ENCODE measurements at regions not wholly inside any gene's neighbourhood (a gene's known extent, or its start where the extent isn't known, plus 50 kb on each side); places are given as distances from the start of the nearest gene placed in this dataset.

GRCh38 chr9:17859987-17860386, 281.1 kb downstream of the SH3GL2 start:
- no peak for TF ChIP-seq CTCF (IDR thresholded peaks at IDR 0.05; ENCODE audit: low read depth, low read length, missing control alignments)
- in situ Hi-C loops (cut with HindIII; ENCODE audit: low sequenced_read_pairs) = no loop called here
- no peak for DNase-seq (ENCODE audit: low read depth)
- H3K4me3 ChIP-seq (ENCODE audit: low read depth, low read length) = no peak overlapping the region

GRCh38 chr9:17862101-17862500, 283.2 kb downstream of the SH3GL2 start:
- H3K4me3 ChIP-seq (ENCODE audit: low read depth, low read length) = no peak overlapping the region
- TF ChIP-seq CTCF (IDR thresholded peaks at IDR 0.05; ENCODE audit: low read depth, low read length, missing control alignments) = no peak
- in situ Hi-C loops (cut with HindIII; ENCODE audit: low sequenced_read_pairs) = no loop called here
- DNase-seq (ENCODE audit: low read depth) = no peak

GRCh38 chr9:17862629-17863028, 283.8 kb downstream of the SH3GL2 start:
- DNase-seq (ENCODE audit: low read depth) = no peak
- in situ Hi-C loops (cut with HindIII; ENCODE audit: low sequenced_read_pairs) = no loop called here
- H3K4me3 ChIP-seq (ENCODE audit: low read depth, low read length) = no peak overlapping the region
- no peak for TF ChIP-seq CTCF (IDR thresholded peaks at IDR 0.05; ENCODE audit: low read depth, low read length, missing control alignments)

- no peak for TF ChIP-seq CTCF (IDR thresholded peaks at IDR 0.05; ENCODE audit: low read depth, low read length, missing control alignments)
These were observed 284.5 kb downstream of the SH3GL2 start for GRCh38 chr9:17863213-17863883.

GRCh38 chr9:17863924-17864323, 285.1 kb downstream of the SH3GL2 start:
- TF ChIP-seq CTCF (IDR thresholded peaks at IDR 0.05; ENCODE audit: low read depth, low read length, missing control alignments) = no peak
- H3K4me3 ChIP-seq (ENCODE audit: low read depth, low read length) = no peak overlapping the region
- in situ Hi-C loops (cut with HindIII; ENCODE audit: low sequenced_read_pairs) = no loop called here
- DNase-seq (ENCODE audit: low read depth) = no peak

More at GRCh38 chr9:17863213-17863883, 284.5 kb downstream of the SH3GL2 start:
- no peak overlapping the region for H3K4me3 ChIP-seq (ENCODE audit: low read depth, low read length)
- no peak for DNase-seq (ENCODE audit: low read depth)
- in situ Hi-C loops (cut with HindIII; ENCODE audit: low sequenced_read_pairs) = no loop called here

GRCh38 chr9:17864951-17865350, 286.1 kb downstream of the SH3GL2 start:
- H3K4me3 ChIP-seq (ENCODE audit: low read depth, low read length) = no peak overlapping the region
- in situ Hi-C loops (cut with HindIII; ENCODE audit: low sequenced_read_pairs) = no loop called here
- TF ChIP-seq CTCF (IDR thresholded peaks at IDR 0.05; ENCODE audit: low read depth, low read length, missing control alignments) = no peak
- DNase-seq (ENCODE audit: low read depth) = no peak
